PFSK-1 (cell line): ENCODE measurements at regions not wholly inside any gene's neighbourhood (a gene's known extent, or its start where the extent isn't known, plus 50 kb on each side); places are given as distances from the start of the nearest gene placed in this dataset.

ENCODE experiments used
- POLR2AphosphoS5 ChIP-seq: IDR thresholded peaks from 2 replicates; pipeline ENCODE4 v1.6.1; 2012; ENCODE audit warnings: low read depth, mild to moderate bottlenecking, control low read depth, low read length, moderate library complexity
- SIN3A ChIP-seq: IDR thresholded peaks from 2 replicates; pipeline ENCODE4 v1.6.1; 2012; ENCODE audit warnings: mild to moderate bottlenecking, low read length, moderate library complexity, borderline replicate concordance; ENCODE audit not compliant: insufficient read depth

- TF ChIP-seq SIN3A = no peak
- no peak for TF ChIP-seq POLR2AphosphoS5
These were observed 1221.5 kb downstream of the FSCB start for GRCh38 chr14:43285575-43285974.
